T-helper 1 cell treated with Interleukin-12 subunit alpha and Interleukin-12 subunit beta and Interleukin-4 antibody, amounts not matched to agents 30 μg/mL and 1 μg/mL, for 36 hours (primary cell): ENCODE measurements at regions not wholly inside any gene's neighbourhood (a gene's known extent, or its start where the extent isn't known, plus 50 kb on each side); places are given as distances from the start of the nearest gene placed in this dataset.

Source experiments
- H3K27ac Mint-ChIP-seq: one replicate; pipeline ENCODE4 v1.8.0; 2021; ENCODE audit warnings: mild to moderate bottlenecking, mixed read lengths
- H3K27me3 Mint-ChIP-seq: one replicate; pipeline ENCODE4 v1.8.0; 2021; ENCODE audit warnings: low read depth, mixed read lengths
- H3K36me3 Mint-ChIP-seq: one replicate; pipeline ENCODE4 v1.8.0; 2021; ENCODE audit warnings: low read depth, mixed read lengths
- H3K4me1 Mint-ChIP-seq: one replicate; pipeline ENCODE4 v1.8.0; 2021; ENCODE audit warnings: low read depth, mixed read lengths
- H3K4me3 Mint-ChIP-seq: one replicate; pipeline ENCODE4 v1.8.0; 2021; ENCODE audit warnings: mild to moderate bottlenecking, moderate library complexity, mixed read lengths
- H3K9me3 Mint-ChIP-seq: one replicate; pipeline ENCODE4 v1.8.0; 2021; ENCODE audit warnings: mixed read lengths

DNA sequence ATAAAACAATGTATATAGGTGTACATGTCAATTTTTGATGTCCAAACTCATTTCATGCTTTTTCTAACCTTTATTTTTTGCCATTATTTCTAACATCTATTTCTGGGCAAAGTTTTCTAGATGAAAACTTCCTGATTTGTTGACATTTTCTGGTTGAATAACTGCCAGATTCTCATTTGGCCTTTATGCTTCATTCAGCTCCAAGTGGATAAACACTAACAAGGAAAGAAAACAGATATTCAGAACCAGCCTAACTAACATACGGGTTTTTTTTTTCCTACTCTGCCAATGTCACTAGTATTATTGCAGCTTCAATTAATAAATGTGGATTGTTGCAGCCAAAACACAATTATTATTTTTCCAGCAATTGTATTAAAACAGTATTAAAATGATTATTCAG lies 50.9 kb upstream of the RAP1GDS1 start:
- Mint-ChIP-seq H3K27me3 (no peaks in the 10 kb centered on the region), H3K4me1 (no peaks in the 10 kb centered on the region), H3K36me3 (no peaks in the 10 kb centered on the region), H3K4me3 (no peak overlapping the region), H3K27ac (no peak overlapping the region), H3K9me3 (no peaks in the 10 kb centered on the region)

DNA sequence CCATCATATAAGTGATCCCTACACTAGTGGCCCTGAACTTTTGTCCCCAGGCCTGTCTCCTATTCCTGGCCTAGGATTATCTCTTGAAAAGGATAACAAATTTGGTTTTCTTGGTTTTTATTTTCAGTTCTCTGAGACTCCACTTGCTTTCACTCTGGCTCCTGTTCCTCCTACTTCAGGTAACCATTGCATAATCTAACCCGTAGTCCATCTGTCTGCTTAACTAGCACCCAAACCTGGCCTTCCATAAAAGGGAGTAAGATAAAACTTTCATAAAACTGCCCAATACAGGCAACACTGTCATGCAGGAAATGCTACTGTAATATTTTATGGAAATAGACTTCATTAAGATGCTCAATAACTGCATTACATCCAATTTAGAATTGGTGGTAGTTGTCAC lies 52.1 kb upstream of the RAP1GDS1 start:
- Mint-ChIP-seq H3K4me3 (no peak overlapping the region), H3K4me1 (no peaks in the 10 kb centered on the region), H3K27me3 (no peaks in the 10 kb centered on the region), H3K27ac (no peak overlapping the region), H3K36me3 (no peaks in the 10 kb centered on the region), H3K9me3 (no peaks in the 10 kb centered on the region)

DNA sequence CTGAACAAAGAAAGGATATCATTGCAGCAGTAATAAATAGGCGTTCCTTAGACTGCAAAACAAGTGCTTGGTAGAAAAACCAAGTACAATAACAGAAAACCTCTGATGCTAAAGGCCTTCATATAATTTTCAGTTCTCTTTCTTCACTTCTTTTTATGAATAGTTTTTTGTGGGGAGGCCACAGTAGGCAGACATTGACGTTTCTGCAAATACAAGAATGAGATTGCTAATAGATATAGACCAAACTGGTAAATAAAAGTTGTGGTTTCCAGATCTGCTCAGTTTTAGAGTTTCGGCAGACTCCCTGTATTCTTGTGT lies 57.0 kb upstream of the RAP1GDS1 start:
- H3K36me3 Mint-ChIP-seq: no peaks in the 10 kb centered on the region
- H3K4me1 Mint-ChIP-seq: peaks cover 9% of the 10 kb centered on the region
- peaks cover 17% of the 10 kb centered on the region for H3K9me3 Mint-ChIP-seq
- H3K4me3 Mint-ChIP-seq: no peak overlapping the region
- H3K27ac Mint-ChIP-seq: no peak overlapping the region
- H3K27me3 Mint-ChIP-seq: no peaks in the 10 kb centered on the region

DNA sequence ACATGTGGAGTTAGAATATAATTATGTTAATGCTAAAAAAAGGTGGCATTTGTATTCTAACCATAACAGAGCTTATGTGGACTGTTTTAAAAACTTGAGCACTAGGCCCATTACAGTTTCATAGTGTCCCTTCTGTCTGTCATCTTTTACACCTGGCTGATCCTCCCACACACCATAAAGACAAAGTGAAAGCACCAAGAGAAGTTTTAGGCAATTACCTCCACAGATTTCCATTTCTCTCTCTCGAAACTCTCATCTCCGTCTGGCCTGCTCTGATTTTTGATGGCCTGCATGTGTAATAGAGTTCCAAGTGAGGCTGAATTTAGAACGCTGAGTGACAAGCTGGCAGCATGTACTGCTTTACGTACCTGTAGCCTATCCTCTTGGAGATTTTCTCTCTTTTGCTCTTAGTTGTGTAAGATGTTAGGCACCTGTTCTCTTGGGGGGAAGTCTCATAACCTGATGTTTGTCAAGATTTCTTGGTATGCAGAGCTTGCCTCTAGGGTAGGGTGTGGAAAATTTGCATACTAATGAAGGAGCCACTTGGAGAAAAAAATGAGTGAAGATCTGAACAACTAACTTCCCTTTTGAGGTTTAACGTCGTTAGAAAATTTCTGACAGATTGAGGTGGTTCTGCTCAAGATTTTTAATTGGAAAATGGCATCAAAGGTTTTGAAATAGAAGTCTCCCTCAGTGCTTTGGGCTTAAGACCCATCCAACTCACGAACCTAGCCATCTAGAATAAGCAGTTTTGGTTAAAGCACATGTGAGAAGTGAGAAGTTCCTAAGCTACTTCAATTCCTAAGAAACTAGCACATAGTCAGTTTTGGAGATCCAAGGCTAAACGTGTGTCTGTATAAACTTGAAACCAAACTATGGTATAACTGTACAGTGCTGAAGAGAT lies 57.6 kb upstream of the RAP1GDS1 start:
- no peak overlapping the region for H3K27ac Mint-ChIP-seq
- peak overlapping the region; percentile 28 for H3K4me3 Mint-ChIP-seq
- H3K27me3 Mint-ChIP-seq: no peaks in the 10 kb centered on the region
- H3K36me3 Mint-ChIP-seq: no peaks in the 10 kb centered on the region
- peaks cover 17% of the 10 kb centered on the region for H3K9me3 Mint-ChIP-seq
- H3K4me1 Mint-ChIP-seq: peaks cover 9% of the 10 kb centered on the region

DNA sequence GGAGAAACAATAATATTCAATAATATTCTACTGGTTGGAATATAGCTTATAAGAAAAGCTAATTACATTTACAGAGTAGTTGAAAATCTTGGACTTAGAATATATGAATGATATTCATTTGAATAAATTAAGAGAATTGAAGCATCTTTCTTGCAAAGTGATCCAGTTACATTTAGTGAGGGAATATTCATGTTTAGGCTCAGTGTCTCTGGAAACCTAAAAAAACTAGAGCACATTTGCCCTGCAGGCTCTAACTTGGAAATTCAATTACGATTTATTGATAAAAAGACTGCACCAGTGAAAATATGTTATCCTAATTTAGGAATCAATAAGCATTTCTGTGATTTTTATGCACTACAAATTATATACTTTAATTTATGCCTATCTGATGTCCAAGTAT lies 58.3 kb upstream of the RAP1GDS1 start:
- Mint-ChIP-seq H3K4me1 (peaks cover 9% of the 10 kb centered on the region), H3K27ac (no peak overlapping the region), H3K36me3 (no peaks in the 10 kb centered on the region), H3K9me3 (peaks cover 22% of the 10 kb centered on the region), H3K27me3 (no peaks in the 10 kb centered on the region), H3K4me3 (no peak overlapping the region)

DNA sequence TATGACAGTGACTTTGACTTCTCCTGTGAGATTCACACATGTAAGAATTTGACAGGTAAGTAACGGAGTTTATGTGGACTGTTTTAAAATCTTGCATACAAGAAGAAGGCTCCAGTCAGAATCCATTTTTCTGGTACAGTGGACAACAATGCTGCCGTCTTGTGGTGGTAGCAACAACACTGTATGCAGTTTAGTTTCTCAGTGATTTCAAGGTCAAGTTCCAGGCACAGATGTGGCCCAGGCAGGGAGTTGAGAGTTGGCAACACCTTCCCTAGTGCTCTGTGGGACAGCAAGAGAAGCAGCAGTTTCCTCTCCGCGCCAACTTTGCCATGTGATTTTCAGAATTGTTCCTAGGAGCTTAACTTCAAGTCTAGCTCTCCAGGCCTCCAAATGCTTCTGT lies 56.0 kb upstream of the STPG2 start:
- peaks cover 46% of the 10 kb centered on the region for H3K9me3 Mint-ChIP-seq
- no peaks in the 10 kb centered on the region for H3K27me3 Mint-ChIP-seq
- peaks cover 9% of the 10 kb centered on the region for H3K4me1 Mint-ChIP-seq
- no peak overlapping the region for H3K4me3 Mint-ChIP-seq
- no peak overlapping the region for H3K27ac Mint-ChIP-seq
- no peaks in the 10 kb centered on the region for H3K36me3 Mint-ChIP-seq

DNA sequence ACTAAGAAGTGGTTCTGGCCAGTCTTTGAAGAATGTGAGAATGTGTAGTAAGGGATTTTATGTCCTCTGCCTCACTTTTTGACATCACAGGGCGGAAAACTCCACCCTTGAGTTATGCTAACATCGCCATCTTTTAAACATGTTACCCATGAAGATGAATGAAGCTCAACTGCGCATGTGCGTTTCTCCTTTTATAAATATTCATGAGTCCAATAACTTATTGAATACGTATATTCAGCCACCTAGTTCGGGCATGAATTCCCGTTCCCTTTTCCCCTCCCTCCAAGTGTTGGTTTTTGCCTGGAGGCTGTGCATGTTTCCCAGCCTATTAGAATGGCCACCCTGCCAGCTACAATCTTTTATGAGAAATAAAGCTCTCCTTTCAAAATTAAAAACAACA lies 51.7 kb upstream of the STPG2 start:
- no peaks in the 10 kb centered on the region for H3K4me1 Mint-ChIP-seq
- H3K27ac Mint-ChIP-seq: no peak overlapping the region
- H3K9me3 Mint-ChIP-seq: peaks cover 51% of the 10 kb centered on the region
- no peaks in the 10 kb centered on the region for H3K36me3 Mint-ChIP-seq
- H3K4me3 Mint-ChIP-seq: no peak overlapping the region
- H3K27me3 Mint-ChIP-seq: no peaks in the 10 kb centered on the region

DNA sequence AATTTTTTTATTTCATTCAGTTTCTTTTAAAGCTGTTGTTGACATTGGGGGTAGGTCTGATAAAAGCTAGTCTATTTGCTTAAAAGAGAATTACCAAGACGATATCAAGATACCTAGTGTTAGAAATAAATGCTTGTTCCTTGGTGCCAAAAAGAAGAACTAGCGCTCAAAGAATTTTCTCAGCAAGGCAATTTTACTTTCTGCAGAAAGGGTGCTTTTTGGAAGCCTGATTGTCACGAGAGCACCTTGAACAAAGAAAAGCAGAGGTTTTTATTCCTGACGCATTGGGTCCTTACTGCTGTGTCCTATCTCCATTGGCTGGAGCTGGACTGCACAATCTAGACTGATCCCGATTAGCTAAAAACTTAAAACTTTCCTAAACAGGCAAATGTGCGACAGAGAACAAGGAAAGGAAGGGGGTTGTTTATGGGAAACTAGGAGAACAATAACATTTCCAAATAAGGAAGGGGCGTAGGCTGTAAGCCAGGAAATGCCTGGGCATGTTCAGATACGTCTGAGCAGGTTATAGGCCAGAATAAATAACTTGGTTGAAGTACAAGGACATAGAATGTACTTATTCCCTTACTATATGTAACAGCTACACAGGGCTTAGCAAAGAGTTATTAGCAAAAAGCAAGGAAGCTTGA lies 50.3 kb upstream of the STPG2 start:
- Mint-ChIP-seq H3K36me3 (no peaks in the 10 kb centered on the region), H3K27me3 (no peaks in the 10 kb centered on the region), H3K4me1 (no peaks in the 10 kb centered on the region), H3K27ac (no peak overlapping the region), H3K9me3 (peaks cover 49% of the 10 kb centered on the region), H3K4me3 (no peak overlapping the region)
